LNCaP clone FGC (cell line): ENCODE measurements at regions not wholly inside any gene's neighbourhood (a gene's known extent, or its start where the extent isn't known, plus 50 kb on each side); places are given as distances from the start of the nearest gene placed in this dataset.

ENCODE experiments used
- DNase-seq: peaks from one replicate; pipeline ENCODE4 v3.0.0-alpha.2; 2011; ENCODE audit warnings: low read depth
- H3K4me3 ChIP-seq: 2 replicates; pipeline ENCODE4 v1.5.1; 2011; ENCODE audit warnings: mild to moderate bottlenecking, low read depth, low read length, control low read depth
- CTCF ChIP-seq: IDR thresholded peaks from 2 replicates; pipeline ENCODE4 v1.5.1; 2012; ENCODE audit warnings: mild to moderate bottlenecking; ENCODE audit not compliant: control insufficient read depth, insufficient read depth; ENCODE audit errors: extremely low read depth

GRCh38 chr5:124679578-124680199 lies 66.8 kb downstream of the ZNF608 start:
- TF ChIP-seq CTCF, result no peak
- no peak overlapping the region for H3K4me3 ChIP-seq
- DNase-seq, result no peak

- DNase-seq, result no peak
- H3K4me3 ChIP-seq, result no peak overlapping the region
- no peak for TF ChIP-seq CTCF
Measured at GRCh38 chr5:124678922-124679519, 67.4 kb downstream of the ZNF608 start.

- no peak for DNase-seq
- no peak overlapping the region for H3K4me3 ChIP-seq
- no peak for TF ChIP-seq CTCF
Measured at GRCh38 chr5:124678468-124678867, 68.0 kb downstream of the ZNF608 start.

GRCh38 chr5:124677374-124678351 lies 68.8 kb downstream of the ZNF608 start:
- no peak for TF ChIP-seq CTCF
- no peak overlapping the region for H3K4me3 ChIP-seq
- DNase-seq, result no peak

GRCh38 chr5:124675931-124676846 lies 70.2 kb downstream of the ZNF608 start:
- no peak overlapping the region for H3K4me3 ChIP-seq
- peak; percentile 80 for DNase-seq
- no peak for TF ChIP-seq CTCF

- no peak for TF ChIP-seq CTCF
- no peak overlapping the region for H3K4me3 ChIP-seq
- no peak for DNase-seq
Measured at GRCh38 chr5:124671193-124671592, 75.2 kb downstream of the ZNF608 start.
